ENCODE measurements at regions not wholly inside any gene's neighbourhood (a gene's known extent, or its start where the extent isn't known, plus 50 kb on each side); places are given as distances from the start of the nearest gene placed in this dataset.

DNA sequence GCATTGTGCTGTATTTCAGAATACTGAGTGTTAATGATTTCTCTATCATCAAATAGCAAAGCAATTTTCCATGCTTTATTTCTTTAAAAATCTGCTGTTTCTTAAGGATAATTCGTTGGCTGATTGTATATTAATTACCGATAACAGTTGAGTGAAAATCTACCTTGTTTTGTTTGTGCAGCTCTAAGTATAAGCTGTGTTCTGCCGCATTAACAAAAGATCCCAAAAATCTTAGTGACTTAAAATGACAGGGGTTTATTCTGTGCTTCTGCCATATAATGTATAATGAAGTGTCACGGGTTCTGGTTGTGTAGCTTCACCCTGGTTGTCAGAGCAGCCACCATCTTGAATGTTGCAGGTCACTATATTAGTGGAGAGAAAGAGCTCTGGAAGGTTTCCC is 196.1 kb downstream of the ACTR3 start:
- TF ChIP-seq POLR2A (IDR thresholded peaks at IDR 0.05) = no peak
- TF ChIP-seq, protein P1, sequence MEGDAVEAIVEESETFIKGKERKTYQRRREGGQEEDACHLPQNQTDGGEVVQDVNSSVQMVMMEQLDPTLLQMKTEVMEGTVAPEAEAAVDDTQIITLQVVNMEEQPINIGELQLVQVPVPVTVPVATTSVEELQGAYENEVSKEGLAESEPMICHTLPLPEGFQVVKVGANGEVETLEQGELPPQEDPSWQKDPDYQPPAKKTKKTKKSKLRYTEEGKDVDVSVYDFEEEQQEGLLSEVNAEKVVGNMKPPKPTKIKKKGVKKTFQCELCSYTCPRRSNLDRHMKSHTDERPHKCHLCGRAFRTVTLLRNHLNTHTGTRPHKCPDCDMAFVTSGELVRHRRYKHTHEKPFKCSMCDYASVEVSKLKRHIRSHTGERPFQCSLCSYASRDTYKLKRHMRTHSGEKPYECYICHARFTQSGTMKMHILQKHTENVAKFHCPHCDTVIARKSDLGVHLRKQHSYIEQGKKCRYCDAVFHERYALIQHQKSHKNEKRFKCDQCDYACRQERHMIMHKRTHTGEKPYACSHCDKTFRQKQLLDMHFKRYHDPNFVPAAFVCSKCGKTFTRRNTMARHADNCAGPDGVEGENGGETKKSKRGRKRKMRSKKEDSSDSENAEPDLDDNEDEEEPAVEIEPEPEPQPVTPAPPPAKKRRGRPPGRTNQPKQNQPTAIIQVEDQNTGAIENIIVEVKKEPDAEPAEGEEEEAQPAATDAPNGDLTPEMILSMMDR (IDR thresholded peaks at IDR 0.05 in 8 of 11, conservative IDR thresholded peaks at IDR 0.05 in 3 of 11) = no peak
- no peak for TF ChIP-seq POLR2AphosphoS5 (IDR thresholded peaks at IDR 0.05)
